Mesodermal cell (in vitro differentiated cells): ENCODE measurements at regions not wholly inside any gene's neighbourhood (a gene's known extent, or its start where the extent isn't known, plus 50 kb on each side); places are given as distances from the start of the nearest gene placed in this dataset.

Experiments used
- H3K27ac ChIP-seq: 2 replicates; pipeline ENCODE4 v1.7.0; 2013; ENCODE audit warnings: mild to moderate bottlenecking, low read depth, low read length, moderate library complexity; ENCODE audit not compliant: severe bottlenecking
- H3K36me3 ChIP-seq: 2 replicates; pipeline ENCODE4 v1.7.1; 2013; ENCODE audit warnings: mild to moderate bottlenecking, low read length, moderate library complexity; ENCODE audit not compliant: control insufficient read depth, insufficient read depth
- H3K4me1 ChIP-seq: one replicate; pipeline ENCODE4 v1.7.1; 2013; ENCODE audit warnings: mild to moderate bottlenecking, low read length; ENCODE audit not compliant: insufficient read depth, control insufficient read depth, poor library complexity, severe bottlenecking
- H3K4me3 ChIP-seq: 2 replicates; pipeline ENCODE4 v1.7.0; 2013; ENCODE audit warnings: low read length, control low read depth, mild to moderate bottlenecking; ENCODE audit not compliant: insufficient read depth, poor library complexity, severe bottlenecking; ENCODE audit errors: extremely low read depth
- H3K9me3 ChIP-seq: 2 replicates; pipeline ENCODE4 v1.7.1; 2013; ENCODE audit warnings: mild to moderate bottlenecking, low read length, moderate library complexity; ENCODE audit not compliant: control insufficient read depth
- WGBS, 2 experiments: methylation state at CpG; one replicate each; pipeline ENCODE4 v1.1.5; 2013; ENCODE audit warnings: missing lambda C conversion rate in 2 of 2; ENCODE audit not compliant: insufficient coverage in 2 of 2; 5-methylcytosine and 5-hydroxymethylcytosine counted together

GRCh38 chr3:21847005-21847404 is 96.0 kb upstream of the ZNF385D start:
- Histone ChIP-seq H3K9me3 (no peaks in the 10 kb centered on the region), H3K27ac (no peak overlapping the region), H3K4me3 (no peak overlapping the region), H3K36me3 (no peaks in the 10 kb centered on the region), H3K4me1 (no peaks in the 10 kb centered on the region)
- WGBS, 2 experiments: no CpG with 5 or more reads among the region's 2 CpGs

- no peaks in the 10 kb centered on the region for H3K36me3 ChIP-seq
- 68 to 87% methylated on average over 4 to 7 of the region's 10 CpGs for WGBS, 2 experiments
- no peak overlapping the region for H3K27ac ChIP-seq
- no peaks in the 10 kb centered on the region for H3K4me1 ChIP-seq
- no peaks in the 10 kb centered on the region for H3K9me3 ChIP-seq
- H3K4me3 ChIP-seq: no peak overlapping the region
Observed at GRCh38 chr3:21859124-21860081, 108.4 kb upstream of the ZNF385D start.

- no CpG with 5 or more reads among the region's 1 CpG for WGBS, 2 experiments
- Histone ChIP-seq H3K4me3 (no peak overlapping the region), H3K36me3 (no peaks in the 10 kb centered on the region), H3K4me1 (no peaks in the 10 kb centered on the region), H3K27ac (no peak overlapping the region), H3K9me3 (no peaks in the 10 kb centered on the region)
Observed at GRCh38 chr3:21860082-21860475, 109.1 kb upstream of the ZNF385D start.

GRCh38 chr3:21860657-21861056 is 109.6 kb upstream of the ZNF385D start:
- Histone ChIP-seq H3K9me3 (no peaks in the 10 kb centered on the region), H3K36me3 (no peaks in the 10 kb centered on the region), H3K27ac (no peak overlapping the region), H3K4me1 (no peaks in the 10 kb centered on the region), H3K4me3 (no peak overlapping the region)
- WGBS, 2 experiments: 100% methylated on average over 1 of the region's 1 CpG; no CpG with 5 or more reads in 1 of the 2 experiments

- Histone ChIP-seq H3K4me1 (no peaks in the 10 kb centered on the region), H3K36me3 (no peaks in the 10 kb centered on the region), H3K27ac (no peak overlapping the region), H3K4me3 (no peak overlapping the region), H3K9me3 (no peaks in the 10 kb centered on the region)
- 95 to 100% methylated on average over 2 of the region's 2 CpGs for WGBS, 2 experiments
Observed at GRCh38 chr3:21876782-21877181, 125.8 kb upstream of the ZNF385D start.

- Histone ChIP-seq H3K4me3 (no peak overlapping the region), H3K4me1 (no peaks in the 10 kb centered on the region), H3K9me3 (no peaks in the 10 kb centered on the region), H3K27ac (no peak overlapping the region), H3K36me3 (no peaks in the 10 kb centered on the region)
- 83% methylated on average over 1 of the region's 6 CpGs; no CpG with 5 or more reads in 1 of the 2 experiments for WGBS, 2 experiments
Observed at GRCh38 chr3:21877214-21877754, 126.3 kb upstream of the ZNF385D start.

GRCh38 chr3:21879184-21879886 is 128.3 kb upstream of the ZNF385D start:
- H3K4me3 ChIP-seq: no peak overlapping the region
- no peaks in the 10 kb centered on the region for H3K4me1 ChIP-seq
- H3K27ac ChIP-seq: no peak overlapping the region
- WGBS, 2 experiments: 100% methylated on average over 1 to 2 of the region's 7 CpGs
- no peaks in the 10 kb centered on the region for H3K9me3 ChIP-seq
- no peaks in the 10 kb centered on the region for H3K36me3 ChIP-seq

GRCh38 chr3:21888656-21889055 is 137.6 kb upstream of the ZNF385D start:
- H3K4me3 ChIP-seq: no peak overlapping the region
- H3K36me3 ChIP-seq: no peaks in the 10 kb centered on the region
- H3K4me1 ChIP-seq: no peaks in the 10 kb centered on the region
- no peaks in the 10 kb centered on the region for H3K9me3 ChIP-seq
- H3K27ac ChIP-seq: no peak overlapping the region
- WGBS, 2 experiments: 83 to 100% methylated on average over 1 of the region's 2 CpGs

GRCh38 chr3:21889166-21889565 is 138.2 kb upstream of the ZNF385D start:
- Histone ChIP-seq H3K4me1 (no peaks in the 10 kb centered on the region), H3K27ac (no peak overlapping the region), H3K36me3 (no peaks in the 10 kb centered on the region), H3K9me3 (no peaks in the 10 kb centered on the region), H3K4me3 (no peak overlapping the region)
- 90% methylated on average over 2 of the region's 2 CpGs for WGBS, 2 experiments

- WGBS, 2 experiments: 100% methylated on average over 1 of the region's 2 CpGs
- Histone ChIP-seq H3K36me3 (no peaks in the 10 kb centered on the region), H3K4me1 (no peaks in the 10 kb centered on the region), H3K9me3 (no peaks in the 10 kb centered on the region), H3K4me3 (no peak overlapping the region), H3K27ac (no peak overlapping the region)
Observed at GRCh38 chr3:21892104-21892503, 141.1 kb upstream of the ZNF385D start.
